SK-N-SH (cell line): ENCODE measurements at regions not wholly inside any gene's neighbourhood (a gene's known extent, or its start where the extent isn't known, plus 50 kb on each side); places are given as distances from the start of the nearest gene placed in this dataset.

Experiments used
- CTCF ChIA-PET: fragments of 300-600, 350-600 bp; formaldehyde crosslinking; extraction: SDS; loops from one replicate; lab custom pipeline; 2021; lab: Yijun Ruan, JAX
- POLR2A ChIA-PET: fragments of 350-600 bp; sonication (Branson Sonifier 250); formaldehyde crosslinking; extraction: SDS; loops from one replicate; lab custom pipeline; 2020; ENCODE audit warnings: antibody characterized with exemption, inconsistent platforms; lab: Yijun Ruan, JAX
- DNase-seq: peaks from one replicate; pipeline ENCODE4 v3.0.0; 2012
- H2AFZ ChIP-seq: fragments of 200-600 bp; sonication (generic); 2 replicates; pipeline ENCODE4 v1.8.1; 2016; ENCODE audit warnings: antibody characterized with exemption, mild to moderate bottlenecking, low read depth
- H3F3A ChIP-seq: fragments of 200-600 bp; sonication (generic); replicated peaks from 2 replicates; pipeline ENCODE3; 2016; ENCODE audit warnings: antibody characterized with exemption, mild to moderate bottlenecking; ENCODE audit not compliant: insufficient read depth
- H3K27ac ChIP-seq, 2 experiments: fragments of 200-500 bp in 1 of 2; fragments of 200-600 bp in 1 of 2; sonication (Bioruptor generic) in 1 of 2; sonication (generic), shearing (Covaris generic) in 1 of 2; 2 replicates each; pipeline versions ENCODE4 v1.5.1 to v1.6.1; 2014 to 2016; ENCODE audit warnings: low read depth in 2 of 2, inconsistent platforms in 1 of 2, low read length in 1 of 2, mild to moderate bottlenecking in 1 of 2, mixed read lengths in 1 of 2
- H3K27me3 ChIP-seq: fragments of 200-600 bp; sonication (generic), shearing (Covaris generic); 2 replicates; pipeline ENCODE4 v1.6.1; 2016; ENCODE audit warnings: mixed run types; ENCODE audit not compliant: insufficient read depth
- H3K36me3 ChIP-seq, 2 experiments: fragments of 200-500 bp in 1 of 2; fragments of 200-600 bp in 1 of 2; sonication (Bioruptor generic) in 1 of 2; sonication (generic) in 1 of 2; replicated peaks in 1 of 2; 2 replicates each; pipeline versions ENCODE3 to v1.5.1; 2014 to 2016; ENCODE audit warnings: low read length in 1 of 2, mild to moderate bottlenecking in 1 of 2; ENCODE audit not compliant: insufficient read depth in 2 of 2, control insufficient read depth in 1 of 2
- H3K4me1 ChIP-seq, 2 experiments: fragments of 200-500 bp in 1 of 2; fragments of 200-600 bp in 1 of 2; sonication (Bioruptor generic) in 1 of 2; sonication (generic), shearing (Covaris generic) in 1 of 2; 2 replicates each; pipeline versions ENCODE4 v1.5.1 to v1.6.1; 2014 to 2016; ENCODE audit warnings: low read depth in 1 of 2, low read length in 1 of 2, mixed run types in 1 of 2; ENCODE audit not compliant: insufficient read depth in 2 of 2, control insufficient read depth in 1 of 2
- H3K4me2 ChIP-seq: fragments of 200-600 bp; sonication (generic), shearing (Covaris generic); 2 replicates; pipeline ENCODE4 v1.6.1; 2017; ENCODE audit warnings: mixed run types
- H3K4me3 ChIP-seq, 2 experiments: fragments of 200-500 bp in 1 of 2; fragments of 200-600 bp in 1 of 2; sonication (Bioruptor generic) in 1 of 2; sonication (generic), shearing (Covaris generic) in 1 of 2; 2 replicates each; pipeline versions ENCODE4 v1.5.1 to v1.8.1; 2014 to 2016; ENCODE audit warnings: low read depth in 2 of 2, inconsistent platforms in 1 of 2, low read length in 1 of 2, mild to moderate bottlenecking in 1 of 2, mixed read lengths in 1 of 2, moderate library complexity in 1 of 2
- H3K79me2 ChIP-seq: fragments of 200-600 bp; sonication (generic); 2 replicates; pipeline ENCODE4 v1.8.1; 2017; ENCODE audit warnings: mild to moderate bottlenecking; ENCODE audit not compliant: insufficient read depth
- H3K9ac ChIP-seq: fragments of 200-600 bp; sonication (generic); 2 replicates; pipeline ENCODE4 v1.6.1; 2017; ENCODE audit warnings: mixed run types
- H3K9me2 ChIP-seq: fragments of 200-600 bp; sonication (generic); 2 replicates; pipeline ENCODE4 v1.6.1; 2017; ENCODE audit warnings: mixed run types
- H3K9me3 ChIP-seq: fragments of 200-600 bp; sonication (generic); 2 replicates; pipeline ENCODE4 v1.6.1; 2017; ENCODE audit warnings: mixed run types, mild to moderate bottlenecking, moderate library complexity
- H4K20me1 ChIP-seq: fragments of 200-600 bp; sonication (generic); 2 replicates; pipeline ENCODE4 v1.6.1; 2017; ENCODE audit warnings: mild to moderate bottlenecking, mixed run types; ENCODE audit not compliant: insufficient read depth
- CHD2 ChIP-seq: fragments of 150-350 bp; IDR thresholded peaks from 2 replicates; pipeline ENCODE4 v1.6.1; 2018; ENCODE audit warnings: low read length; ENCODE audit not compliant: partially characterized antibody
- ELF1 ChIP-seq: IDR thresholded peaks from 2 replicates; pipeline ENCODE4 v1.4.0; 2012
- FOSL2 ChIP-seq: IDR thresholded peaks from 2 replicates; pipeline ENCODE4 v1.4.0; 2012; ENCODE audit warnings: low read depth, mild to moderate bottlenecking, moderate library complexity, borderline replicate concordance
- FOXJ3 ChIP-seq: sonication (generic); formaldehyde crosslinking; IDR thresholded peaks from 2 replicates; pipeline ENCODE4 v1.5.1; 2020; ENCODE audit warnings: mild to moderate bottlenecking, missing genetic modification reagents
- FOXM1 ChIP-seq: IDR thresholded peaks from 2 replicates; pipeline ENCODE4 v1.4.0; 2012; ENCODE audit warnings: low read depth, mild to moderate bottlenecking
- GATA2 ChIP-seq: sonication (generic); formaldehyde crosslinking; IDR thresholded peaks from 2 replicates; pipeline ENCODE4 v1.5.0; 2020; ENCODE audit warnings: mild to moderate bottlenecking, missing genetic modification reagents
- MXI1 ChIP-seq: IDR thresholded peaks from 2 replicates; pipeline ENCODE4 v1.6.1; 2012; ENCODE audit warnings: mild to moderate bottlenecking, low read depth, low read length, improper control_type of control experiment
- NRF1 ChIP-seq: IDR thresholded peaks from 2 replicates; pipeline ENCODE4 v1.6.1; 2012; ENCODE audit warnings: low read depth, mild to moderate bottlenecking, low read length
- RAD21 ChIP-seq: IDR thresholded peaks from 2 replicates; pipeline ENCODE4 v1.6.1; 2012; ENCODE audit warnings: mild to moderate bottlenecking, low read length
- RXRA ChIP-seq: IDR thresholded peaks from 2 replicates; pipeline ENCODE4 v1.4.0; 2012; ENCODE audit warnings: low read depth, mild to moderate bottlenecking, borderline replicate concordance
- SIN3A ChIP-seq: IDR thresholded peaks from 2 replicates; pipeline ENCODE4 v1.6.1; 2012; ENCODE audit warnings: low read depth, mild to moderate bottlenecking, low read length, moderate library complexity, borderline replicate concordance
- SMC3 ChIP-seq: IDR thresholded peaks from 2 replicates; pipeline ENCODE4 v1.6.1; 2012; ENCODE audit warnings: low read depth, low read length, improper control_type of control experiment
- TCF12 ChIP-seq: IDR thresholded peaks from 2 replicates; pipeline ENCODE4 v1.4.0; 2012
- TEAD4 ChIP-seq: IDR thresholded peaks from 2 replicates; pipeline ENCODE4 v1.4.0; 2012; ENCODE audit warnings: mild to moderate bottlenecking, borderline replicate concordance; ENCODE audit not compliant: insufficient read depth
- YY1 ChIP-seq: IDR thresholded peaks from 2 replicates; pipeline ENCODE4 v1.4.0; 2012; ENCODE audit warnings: low read depth, mild to moderate bottlenecking
- WGBS: methylation state at CpG from one replicate; pipeline ENCODE4 v1.1.6; 2017; ENCODE audit warnings: low lambda C conversion rate; 5-methylcytosine and 5-hydroxymethylcytosine counted together
- TF ChIP-seq, protein P1 (sequence below): IDR thresholded peaks from 2 replicates; pipeline ENCODE4 v1.4.0; 2012; ENCODE audit warnings: low read depth, borderline replicate concordance
- TF ChIP-seq, protein P2 (sequence below): IDR thresholded peaks from 2 replicates; pipeline ENCODE4; 2012
- TF ChIP-seq, protein P3 (sequence below): IDR thresholded peaks from 2 replicates; pipeline ENCODE4 v1.6.1; 2012; ENCODE audit warnings: mild to moderate bottlenecking, low read depth, low read length, moderate library complexity
- TF ChIP-seq, protein P4 (sequence below): fragments of 150-350 bp; IDR thresholded peaks from 2 replicates; pipeline ENCODE4 v1.6.1; 2016; ENCODE audit warnings: mild to moderate bottlenecking, low read depth, low read length

DNA sequence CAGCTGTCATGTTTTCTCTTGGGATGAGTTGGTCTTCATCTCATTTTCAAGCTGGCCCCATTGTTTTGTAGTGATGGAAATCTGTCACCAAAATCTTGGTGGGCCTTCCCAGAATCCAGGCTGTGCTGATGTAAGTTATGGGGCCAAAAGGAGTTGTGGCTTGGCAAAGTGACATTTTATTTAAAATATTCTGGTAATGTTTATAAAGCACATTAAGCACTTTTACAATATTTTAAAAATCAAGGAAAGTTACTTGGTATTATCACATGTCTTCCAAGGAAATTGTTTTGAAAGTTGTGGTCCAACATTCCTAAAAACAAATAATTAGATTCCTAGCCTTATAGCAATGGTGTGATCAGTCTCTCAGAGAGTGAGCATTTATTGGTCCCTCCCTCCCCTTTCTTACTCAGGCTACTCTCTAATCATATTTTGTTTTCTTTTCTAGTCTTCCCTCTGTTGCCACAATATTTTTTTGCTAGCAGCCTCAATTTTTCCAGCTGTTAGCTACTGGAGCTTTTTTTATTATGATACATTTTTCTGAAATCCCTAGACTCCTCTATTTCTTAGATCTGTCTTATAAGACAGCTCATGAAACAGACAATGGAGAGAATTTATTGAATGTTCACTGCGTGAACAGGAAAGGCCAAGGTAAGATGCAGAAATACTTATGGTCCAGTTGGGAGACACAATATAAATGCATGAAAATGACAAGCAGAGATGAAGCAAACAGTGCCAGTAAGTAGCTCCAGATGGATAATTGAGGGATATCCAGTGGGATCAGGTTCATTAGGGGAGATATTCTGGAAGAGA, 408.1 kb upstream of the ZNF608 start:
- no peaks in the 10 kb centered on the region for H4K20me1 ChIP-seq
- no peak overlapping the region for H3K27ac ChIP-seq
- no peaks in the 10 kb centered on the region for H3F3A ChIP-seq
- no peaks in the 10 kb centered on the region for H3K36me3 ChIP-seq
- no peak overlapping the region for H3K9ac ChIP-seq
- no peaks in the 10 kb centered on the region for H3K27me3 ChIP-seq
- DNase-seq = no peak
- H3K4me2 ChIP-seq = no peak overlapping the region
- 0% methylated on average over 1 of the region's 1 CpG for WGBS
- CTCF ChIA-PET = interaction anchor here (1.0 kb wide), 1 partner anchor 69 kb away, joined by 3 read pairs; no protein-coding TSS in a partner anchor
- no peaks in the 10 kb centered on the region for H3K9me3 ChIP-seq
- H3K4me3 ChIP-seq = no peak overlapping the region
- H3K9me2 ChIP-seq = no peaks in the 10 kb centered on the region; the same call in 1 of the 2 replicates
- no peak overlapping the region for H2AFZ ChIP-seq
- POLR2A ChIA-PET = no interaction called here
- H3K4me1 ChIP-seq = peaks cover 0 to 11% of the 10 kb centered on the region in 2 experiments; a peak in 2 of 4 replicates
- no peaks in the 10 kb centered on the region for H3K79me2 ChIP-seq
- TF ChIP-seq SIN3A = no peak

DNA sequence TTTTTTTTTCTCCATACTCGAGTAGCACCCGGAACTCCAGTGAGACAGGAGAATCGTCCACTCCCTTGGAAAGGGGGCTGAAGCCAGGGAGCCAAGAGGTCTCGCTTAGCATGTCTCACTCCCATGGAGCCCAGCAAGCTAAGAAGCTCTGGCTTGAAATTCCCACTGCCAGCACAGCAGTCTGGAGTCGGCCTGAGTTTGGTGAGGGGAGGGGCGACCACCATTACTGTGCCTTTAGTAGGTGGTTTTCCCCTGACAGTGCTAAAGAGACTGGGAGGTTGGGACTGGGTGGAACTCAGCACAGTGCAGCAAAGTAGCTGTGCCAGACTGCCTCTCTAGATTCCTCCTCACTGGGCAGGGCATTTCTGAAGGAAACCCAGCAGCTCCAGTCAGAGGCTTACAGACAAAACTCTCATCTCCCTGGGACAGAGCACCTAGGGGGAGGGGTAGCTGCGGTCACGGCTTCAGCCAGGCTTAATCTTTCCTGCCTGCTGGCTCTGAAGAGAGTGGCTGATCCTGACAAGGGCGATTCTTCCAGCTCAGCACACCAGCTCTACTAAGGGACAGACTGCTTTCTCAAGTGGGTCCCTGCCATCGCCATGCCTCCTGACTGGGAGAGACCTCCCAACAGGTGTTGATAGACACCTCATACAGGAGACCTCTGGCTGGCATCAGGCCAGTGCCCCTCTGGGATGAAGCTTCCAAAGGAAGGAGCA, 414.5 kb upstream of the ZNF608 start:
- CTCF ChIA-PET = interaction anchor here (0.6 kb wide), 1 partner anchor 1224 kb away, joined by 4 read pairs; no protein-coding TSS in a partner anchor
- TF ChIP-seq CHD2 (no peak), MXI1 (no peak), SMC3 (no peak), ELF1 (no peak), RXRA (no peak), YY1 (no peak), FOXM1 (no peak), RAD21 (no peak), TCF12 (no peak), NRF1 (no peak), TEAD4 (no peak), GATA2 (CRISPR knock-in tag) (no peak), FOSL2 (no peak), FOXJ3 (CRISPR knock-in tag) (no peak)
- TF ChIP-seq, protein P1, sequence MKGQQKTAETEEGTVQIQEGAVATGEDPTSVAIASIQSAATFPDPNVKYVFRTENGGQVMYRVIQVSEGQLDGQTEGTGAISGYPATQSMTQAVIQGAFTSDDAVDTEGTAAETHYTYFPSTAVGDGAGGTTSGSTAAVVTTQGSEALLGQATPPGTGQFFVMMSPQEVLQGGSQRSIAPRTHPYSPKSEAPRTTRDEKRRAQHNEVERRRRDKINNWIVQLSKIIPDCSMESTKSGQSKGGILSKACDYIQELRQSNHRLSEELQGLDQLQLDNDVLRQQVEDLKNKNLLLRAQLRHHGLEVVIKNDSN = no peak
- TF ChIP-seq, protein P2, sequence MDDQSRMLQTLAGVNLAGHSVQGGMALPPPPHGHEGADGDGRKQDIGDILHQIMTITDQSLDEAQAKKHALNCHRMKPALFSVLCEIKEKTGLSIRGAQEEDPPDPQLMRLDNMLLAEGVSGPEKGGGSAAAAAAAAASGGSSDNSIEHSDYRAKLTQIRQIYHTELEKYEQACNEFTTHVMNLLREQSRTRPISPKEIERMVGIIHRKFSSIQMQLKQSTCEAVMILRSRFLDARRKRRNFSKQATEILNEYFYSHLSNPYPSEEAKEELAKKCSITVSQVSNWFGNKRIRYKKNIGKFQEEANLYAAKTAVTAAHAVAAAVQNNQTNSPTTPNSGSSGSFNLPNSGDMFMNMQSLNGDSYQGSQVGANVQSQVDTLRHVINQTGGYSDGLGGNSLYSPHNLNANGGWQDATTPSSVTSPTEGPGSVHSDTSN = no peak
- TF ChIP-seq, protein P3, sequence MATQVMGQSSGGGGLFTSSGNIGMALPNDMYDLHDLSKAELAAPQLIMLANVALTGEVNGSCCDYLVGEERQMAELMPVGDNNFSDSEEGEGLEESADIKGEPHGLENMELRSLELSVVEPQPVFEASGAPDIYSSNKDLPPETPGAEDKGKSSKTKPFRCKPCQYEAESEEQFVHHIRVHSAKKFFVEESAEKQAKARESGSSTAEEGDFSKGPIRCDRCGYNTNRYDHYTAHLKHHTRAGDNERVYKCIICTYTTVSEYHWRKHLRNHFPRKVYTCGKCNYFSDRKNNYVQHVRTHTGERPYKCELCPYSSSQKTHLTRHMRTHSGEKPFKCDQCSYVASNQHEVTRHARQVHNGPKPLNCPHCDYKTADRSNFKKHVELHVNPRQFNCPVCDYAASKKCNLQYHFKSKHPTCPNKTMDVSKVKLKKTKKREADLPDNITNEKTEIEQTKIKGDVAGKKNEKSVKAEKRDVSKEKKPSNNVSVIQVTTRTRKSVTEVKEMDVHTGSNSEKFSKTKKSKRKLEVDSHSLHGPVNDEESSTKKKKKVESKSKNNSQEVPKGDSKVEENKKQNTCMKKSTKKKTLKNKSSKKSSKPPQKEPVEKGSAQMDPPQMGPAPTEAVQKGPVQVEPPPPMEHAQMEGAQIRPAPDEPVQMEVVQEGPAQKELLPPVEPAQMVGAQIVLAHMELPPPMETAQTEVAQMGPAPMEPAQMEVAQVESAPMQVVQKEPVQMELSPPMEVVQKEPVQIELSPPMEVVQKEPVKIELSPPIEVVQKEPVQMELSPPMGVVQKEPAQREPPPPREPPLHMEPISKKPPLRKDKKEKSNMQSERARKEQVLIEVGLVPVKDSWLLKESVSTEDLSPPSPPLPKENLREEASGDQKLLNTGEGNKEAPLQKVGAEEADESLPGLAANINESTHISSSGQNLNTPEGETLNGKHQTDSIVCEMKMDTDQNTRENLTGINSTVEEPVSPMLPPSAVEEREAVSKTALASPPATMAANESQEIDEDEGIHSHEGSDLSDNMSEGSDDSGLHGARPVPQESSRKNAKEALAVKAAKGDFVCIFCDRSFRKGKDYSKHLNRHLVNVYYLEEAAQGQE = no peak
- TF ChIP-seq, protein P4, sequence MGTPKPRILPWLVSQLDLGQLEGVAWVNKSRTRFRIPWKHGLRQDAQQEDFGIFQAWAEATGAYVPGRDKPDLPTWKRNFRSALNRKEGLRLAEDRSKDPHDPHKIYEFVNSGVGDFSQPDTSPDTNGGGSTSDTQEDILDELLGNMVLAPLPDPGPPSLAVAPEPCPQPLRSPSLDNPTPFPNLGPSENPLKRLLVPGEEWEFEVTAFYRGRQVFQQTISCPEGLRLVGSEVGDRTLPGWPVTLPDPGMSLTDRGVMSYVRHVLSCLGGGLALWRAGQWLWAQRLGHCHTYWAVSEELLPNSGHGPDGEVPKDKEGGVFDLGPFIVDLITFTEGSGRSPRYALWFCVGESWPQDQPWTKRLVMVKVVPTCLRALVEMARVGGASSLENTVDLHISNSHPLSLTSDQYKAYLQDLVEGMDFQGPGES = no peak

More for the DNA sequence above, 414.5 kb upstream of the ZNF608 start:
- no peak for DNase-seq
- no peaks in the 10 kb centered on the region for H3K9me2 ChIP-seq
- H3K79me2 ChIP-seq = no peaks in the 10 kb centered on the region
- H3K4me1 ChIP-seq = no peaks in the 10 kb centered on the region
- H2AFZ ChIP-seq = no peak overlapping the region
- WGBS = 52% methylated on average over 5 of the region's 10 CpGs
- no peaks in the 10 kb centered on the region for H3K27me3 ChIP-seq
- POLR2A ChIA-PET = no interaction called here
- H3F3A ChIP-seq = no peaks in the 10 kb centered on the region
- H4K20me1 ChIP-seq = no peaks in the 10 kb centered on the region
- H3K36me3 ChIP-seq = no peaks in the 10 kb centered on the region
- no peak overlapping the region for H3K4me2 ChIP-seq
- H3K9ac ChIP-seq = no peak overlapping the region
- H3K9me3 ChIP-seq = no peaks in the 10 kb centered on the region
- H3K4me3 ChIP-seq = no peak overlapping the region
- no peak overlapping the region for H3K27ac ChIP-seq
